ENCODE measurements at regions not wholly inside any gene's neighbourhood (a gene's known extent, or its start where the extent isn't known, plus 50 kb on each side); places are given as distances from the start of the nearest gene placed in this dataset.

DNA sequence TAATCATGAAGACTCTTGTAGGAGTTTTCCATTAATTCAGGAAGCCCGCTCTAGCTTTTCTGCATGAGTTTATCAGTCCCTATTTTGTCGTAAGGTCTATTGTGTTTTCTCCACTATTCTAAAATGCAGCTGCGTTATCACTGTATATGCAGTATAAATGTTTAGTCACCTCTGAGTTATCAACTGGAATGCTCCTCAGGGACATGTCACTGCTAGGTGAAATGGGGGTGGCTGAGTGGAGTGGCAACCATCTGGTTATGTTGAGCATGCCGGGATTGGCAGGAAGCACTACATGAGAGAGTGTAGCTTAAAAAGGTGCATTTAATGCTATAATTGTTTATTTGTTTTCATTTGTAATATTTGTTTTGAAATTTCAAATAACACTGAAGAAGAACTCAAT is 285.2 kb upstream of the ELAC2 start:
- Mint-ChIP-seq H3K4me1 (ENCODE audit: low read depth) (no peaks in the 10 kb centered on the region), H3K27me3 (ENCODE audit: low read depth) (no peaks in the 10 kb centered on the region), H3K9me3 (peaks cover 0 to 2% of the 10 kb centered on the region in 2 donors), H3K27ac (no peak overlapping the region), H3K36me3 (ENCODE audit: insufficient read depth in 2 of 2) (no peaks in the 10 kb centered on the region), H3K4me3 (no peak overlapping the region)
- DNase-seq (no peak), ATAC-seq (replicated peaks in 1 of 2) (no peak)

- no peaks in the 10 kb centered on the region for H3K36me3 Mint-ChIP-seq (ENCODE audit: insufficient read depth in 2 of 2)
- no peaks in the 10 kb centered on the region for H3K9me3 Mint-ChIP-seq
- no peak for ATAC-seq (replicated peaks in 1 of 2)
- H3K27me3 Mint-ChIP-seq (ENCODE audit: low read depth): no peaks in the 10 kb centered on the region
- no peak for DNase-seq
- no peaks in the 10 kb centered on the region for H3K4me1 Mint-ChIP-seq (ENCODE audit: low read depth)
- H3K27ac Mint-ChIP-seq: no peak overlapping the region
- H3K4me3 Mint-ChIP-seq: no peak overlapping the region
Measured at GRCh38 chr17:13302419-13302818, 284.6 kb upstream of the ELAC2 start.

GRCh38 chr17:13297183-13297582 is 279.4 kb upstream of the ELAC2 start:
- ATAC-seq (replicated peaks in 1 of 2) (no peak), DNase-seq (no peak)
- no peaks in the 10 kb centered on the region for H3K36me3 Mint-ChIP-seq (ENCODE audit: insufficient read depth in 2 of 2)
- no peak overlapping the region for H3K27ac Mint-ChIP-seq
- no peaks in the 10 kb centered on the region for H3K9me3 Mint-ChIP-seq
- H3K27me3 Mint-ChIP-seq (ENCODE audit: low read depth): no peaks in the 10 kb centered on the region
- H3K4me1 Mint-ChIP-seq (ENCODE audit: low read depth): no peaks in the 10 kb centered on the region
- H3K4me3 Mint-ChIP-seq: no peak overlapping the region

DNA sequence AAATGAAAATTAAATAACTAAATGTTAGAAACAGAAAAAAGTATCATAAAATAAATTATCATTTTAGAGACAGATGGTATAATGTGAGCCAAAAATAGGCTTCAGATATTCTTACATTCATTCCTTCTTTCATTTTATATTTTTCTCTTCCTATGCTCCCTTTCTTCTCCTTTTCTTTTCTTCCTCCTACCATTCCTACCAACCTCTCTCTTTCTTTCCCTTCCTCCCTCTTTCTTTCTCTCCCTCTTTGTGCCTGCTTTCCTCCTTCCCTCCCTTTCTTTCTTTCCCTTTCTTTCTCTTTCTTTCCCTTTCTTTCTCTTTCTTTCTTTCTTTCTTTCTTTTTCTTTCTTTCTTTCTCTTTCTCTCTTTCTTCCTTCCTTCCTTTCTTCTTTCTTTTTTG is 275.6 kb upstream of the ELAC2 start:
- DNase-seq: no peak
- no peak overlapping the region for H3K4me3 Mint-ChIP-seq
- H3K9me3 Mint-ChIP-seq: no peaks in the 10 kb centered on the region

DNA sequence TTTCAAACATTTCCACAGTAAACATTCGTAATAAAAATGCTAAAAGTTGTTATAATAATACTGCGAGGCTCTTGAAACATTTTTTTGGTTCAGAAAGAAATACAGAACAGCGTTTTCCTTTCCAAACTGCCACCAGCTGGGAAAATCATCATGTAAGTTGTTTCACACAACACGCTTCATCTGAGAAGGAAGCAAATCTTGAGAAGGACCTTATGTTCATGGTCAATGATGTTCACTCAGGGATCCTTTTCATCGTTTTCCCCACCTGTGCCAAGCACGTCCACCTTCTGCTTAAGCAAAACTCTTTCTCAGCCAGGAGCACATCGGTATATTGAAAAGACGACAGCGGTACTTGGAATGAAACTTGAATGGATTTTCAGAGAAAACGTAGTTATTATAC is 274.5 kb upstream of the ELAC2 start:
- Mint-ChIP-seq H3K36me3 (ENCODE audit: insufficient read depth in 2 of 2) (no peaks in the 10 kb centered on the region), H3K27ac (no peak overlapping the region), H3K4me3 (no peak overlapping the region), H3K27me3 (ENCODE audit: low read depth) (no peaks in the 10 kb centered on the region), H3K4me1 (ENCODE audit: low read depth) (no peaks in the 10 kb centered on the region), H3K9me3 (no peaks in the 10 kb centered on the region)
- ATAC-seq (replicated peaks in 1 of 2) (no peak), DNase-seq (no peak)

More for the DNA sequence above, 275.6 kb upstream of the ELAC2 start:
- no peak for ATAC-seq (replicated peaks in 1 of 2)
- H3K36me3 Mint-ChIP-seq (ENCODE audit: insufficient read depth in 2 of 2): no peaks in the 10 kb centered on the region
- no peaks in the 10 kb centered on the region for H3K27me3 Mint-ChIP-seq (ENCODE audit: low read depth)
- H3K4me1 Mint-ChIP-seq (ENCODE audit: low read depth): no peaks in the 10 kb centered on the region
- no peak overlapping the region for H3K27ac Mint-ChIP-seq

GRCh38 chr17:13288248-13288647 is 270.4 kb upstream of the ELAC2 start:
- DNase-seq: no peak
- H3K4me3 Mint-ChIP-seq: no peak overlapping the region
- ATAC-seq (replicated peaks in 1 of 2): no peak
- H3K4me1 Mint-ChIP-seq (ENCODE audit: low read depth): no peaks in the 10 kb centered on the region
- H3K27me3 Mint-ChIP-seq (ENCODE audit: low read depth): no peaks in the 10 kb centered on the region
- H3K9me3 Mint-ChIP-seq: no peaks in the 10 kb centered on the region
- H3K36me3 Mint-ChIP-seq (ENCODE audit: insufficient read depth in 2 of 2): no peaks in the 10 kb centered on the region
- no peak overlapping the region for H3K27ac Mint-ChIP-seq

DNA sequence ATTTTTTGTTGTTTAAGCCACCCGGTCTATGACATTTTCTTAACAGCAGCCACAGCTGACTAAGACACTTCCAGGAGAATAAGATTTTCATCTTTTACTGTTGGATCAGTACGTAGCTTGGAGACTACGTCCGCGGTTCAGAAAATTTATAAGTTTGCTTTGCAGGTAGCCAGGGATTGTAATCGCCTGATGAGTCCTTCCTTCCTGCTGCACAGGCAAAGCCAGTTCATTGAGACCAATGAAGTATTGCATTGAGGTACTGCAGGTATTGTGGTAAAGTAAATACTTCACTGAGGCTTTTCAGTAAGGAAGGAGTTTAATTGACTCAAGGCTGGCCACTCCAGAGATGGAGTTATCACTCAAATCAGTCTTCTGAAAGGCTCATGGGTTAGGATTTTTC is 269.4 kb upstream of the ELAC2 start:
- no peaks in the 10 kb centered on the region for H3K27me3 Mint-ChIP-seq (ENCODE audit: low read depth)

GRCh38 chr17:13283606-13284005 is 265.8 kb upstream of the ELAC2 start:
- no peak overlapping the region for H3K4me3 Mint-ChIP-seq
- ATAC-seq (replicated peaks in 1 of 2) (no peak), DNase-seq (no peak)
- H3K9me3 Mint-ChIP-seq: no peaks in the 10 kb centered on the region
- no peaks in the 10 kb centered on the region for H3K27me3 Mint-ChIP-seq (ENCODE audit: low read depth)
- H3K36me3 Mint-ChIP-seq (ENCODE audit: insufficient read depth in 2 of 2): no peaks in the 10 kb centered on the region
- H3K4me1 Mint-ChIP-seq (ENCODE audit: low read depth): no peaks in the 10 kb centered on the region
- no peak overlapping the region for H3K27ac Mint-ChIP-seq

More for the DNA sequence above, 269.4 kb upstream of the ELAC2 start:
- no peaks in the 10 kb centered on the region for H3K4me1 Mint-ChIP-seq (ENCODE audit: low read depth)
- no peak overlapping the region for H3K4me3 Mint-ChIP-seq
- no peak overlapping the region for H3K27ac Mint-ChIP-seq
- DNase-seq: no peak
- no peak for ATAC-seq (replicated peaks in 1 of 2)
- H3K9me3 Mint-ChIP-seq: no peaks in the 10 kb centered on the region
- H3K36me3 Mint-ChIP-seq (ENCODE audit: insufficient read depth in 2 of 2): no peaks in the 10 kb centered on the region

- DNase-seq: no peak
- Mint-ChIP-seq H3K9me3 (peaks cover 0 to 1% of the 10 kb centered on the region in 2 donors), H3K27ac (no peak overlapping the region), H3K27me3 (ENCODE audit: low read depth) (no peaks in the 10 kb centered on the region), H3K36me3 (ENCODE audit: insufficient read depth in 2 of 2) (no peaks in the 10 kb centered on the region), H3K4me3 (no peak overlapping the region), H3K4me1 (ENCODE audit: low read depth) (no peaks in the 10 kb centered on the region)
- ATAC-seq (replicated peaks in 1 of 2): no peak
Measured at GRCh38 chr17:13281626-13282025, 263.8 kb upstream of the ELAC2 start.

DNA sequence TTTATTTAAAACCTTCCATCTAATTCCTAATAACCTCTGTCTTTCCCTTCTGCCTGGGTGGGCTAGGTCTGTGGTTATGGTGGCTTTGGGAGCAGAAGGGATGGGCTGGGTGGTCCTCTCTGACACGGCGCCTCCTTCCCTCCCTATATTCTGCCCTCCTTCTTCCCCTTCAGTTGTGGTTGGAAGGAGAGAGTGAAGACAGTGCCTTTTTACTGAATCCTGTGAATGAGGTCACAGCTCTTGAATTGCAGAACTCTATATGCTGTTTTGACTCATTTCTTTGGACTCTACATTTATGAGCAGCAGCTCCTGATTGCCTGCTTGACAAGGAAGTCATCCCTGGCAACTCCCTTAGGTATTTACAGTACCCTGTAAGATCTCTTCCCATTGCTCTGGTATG is 256.0 kb upstream of the ELAC2 start:
- peaks cover 1% of the 10 kb centered on the region in 2 donors for H3K9me3 Mint-ChIP-seq
- H3K4me3 Mint-ChIP-seq: no peak overlapping the region
- no peak overlapping the region for H3K27ac Mint-ChIP-seq
- ATAC-seq (replicated peaks in 1 of 2) (no peak), DNase-seq (no peak)
- no peaks in the 10 kb centered on the region for H3K36me3 Mint-ChIP-seq (ENCODE audit: insufficient read depth in 2 of 2)
- H3K27me3 Mint-ChIP-seq (ENCODE audit: low read depth): no peaks in the 10 kb centered on the region
- no peaks in the 10 kb centered on the region for H3K4me1 Mint-ChIP-seq (ENCODE audit: low read depth)

GRCh38 chr17:13272296-13272695 is 254.5 kb upstream of the ELAC2 start:
- H3K9me3 Mint-ChIP-seq: peaks cover 0 to 1% of the 10 kb centered on the region in 2 donors
- H3K4me1 Mint-ChIP-seq (ENCODE audit: low read depth): no peaks in the 10 kb centered on the region
- DNase-seq: no peak
- no peak overlapping the region for H3K27ac Mint-ChIP-seq
- ATAC-seq (replicated peaks in 1 of 2): peak in 1 of 2 donors; percentile 53
- no peaks in the 10 kb centered on the region for H3K27me3 Mint-ChIP-seq (ENCODE audit: low read depth)
- no peaks in the 10 kb centered on the region for H3K36me3 Mint-ChIP-seq (ENCODE audit: insufficient read depth in 2 of 2)
- H3K4me3 Mint-ChIP-seq: no peak overlapping the region

DNA sequence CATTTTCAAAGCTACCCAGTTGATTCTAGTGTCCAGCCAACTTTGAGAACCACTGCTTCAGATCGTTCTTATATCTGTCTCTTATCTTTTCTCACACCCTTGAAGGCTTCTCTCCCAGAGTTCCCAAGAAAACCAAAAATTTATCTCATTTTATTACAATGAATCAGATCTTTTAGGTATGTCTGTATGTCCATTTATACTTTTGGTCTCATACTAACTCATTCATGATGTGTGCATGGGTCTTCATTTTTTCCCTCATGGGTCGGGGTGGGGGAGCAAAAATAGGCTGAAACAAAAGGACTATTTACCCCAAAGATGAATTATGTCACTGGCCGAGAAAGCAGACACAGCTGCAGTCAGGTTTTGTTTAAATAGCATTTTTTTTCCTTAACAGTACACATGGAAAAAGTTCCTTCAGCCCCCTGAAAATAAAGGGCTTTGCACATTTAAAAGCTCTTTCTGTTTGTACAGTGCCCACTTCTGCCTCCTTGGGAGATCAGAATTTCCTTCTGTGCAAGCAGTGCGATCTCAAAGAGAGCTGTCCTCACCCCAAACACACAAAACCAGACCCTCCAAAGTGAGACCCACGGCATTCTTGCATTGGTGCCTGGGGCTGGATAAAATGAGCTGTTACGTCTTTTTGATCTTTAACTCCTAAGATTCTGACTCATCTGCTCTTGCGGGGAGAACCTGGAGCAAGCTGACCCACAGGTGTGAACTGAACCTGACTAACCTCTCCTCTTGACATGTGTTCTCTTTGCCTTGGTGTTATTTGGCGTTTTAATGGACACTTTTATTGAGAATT is 251.2 kb upstream of the ELAC2 start:
- no peak overlapping the region for H3K27ac Mint-ChIP-seq
- peaks cover 0 to 1% of the 10 kb centered on the region in 2 donors for H3K9me3 Mint-ChIP-seq
- H3K36me3 Mint-ChIP-seq (ENCODE audit: insufficient read depth in 2 of 2): no peaks in the 10 kb centered on the region
- no peaks in the 10 kb centered on the region for H3K4me1 Mint-ChIP-seq (ENCODE audit: low read depth)
- peaks cover 8% of the 10 kb centered on the region for H3K27me3 Mint-ChIP-seq (ENCODE audit: low read depth)
- ATAC-seq (replicated peaks in 1 of 2): no peak
- no peak overlapping the region for H3K4me3 Mint-ChIP-seq
- no peak for DNase-seq

DNA sequence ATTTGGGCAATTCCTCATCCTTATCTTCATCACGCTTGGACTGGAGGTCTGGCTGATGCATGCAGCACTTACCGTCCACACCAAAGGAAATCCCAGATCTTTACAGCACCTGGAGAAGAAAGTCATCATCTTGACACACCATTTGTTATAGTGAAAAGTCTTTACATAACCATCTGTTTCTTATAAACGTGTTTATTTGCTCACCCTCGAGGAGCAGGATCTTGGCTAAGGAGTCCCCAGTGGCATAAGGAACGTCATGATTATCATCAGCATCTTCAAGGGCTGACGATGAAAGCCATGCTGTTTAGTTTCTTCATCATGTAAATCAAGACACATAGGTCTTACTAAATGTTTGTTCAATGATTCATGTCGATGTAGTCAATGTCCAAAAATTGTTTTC is 248.8 kb upstream of the ELAC2 start:
- Mint-ChIP-seq H3K9me3 (no peaks in the 10 kb centered on the region), H3K36me3 (ENCODE audit: insufficient read depth in 2 of 2) (no peaks in the 10 kb centered on the region), H3K4me3 (no peak overlapping the region), H3K27me3 (ENCODE audit: low read depth) (peaks cover 8% of the 10 kb centered on the region), H3K4me1 (ENCODE audit: low read depth) (no peaks in the 10 kb centered on the region), H3K27ac (no peak overlapping the region)
- ATAC-seq (replicated peaks in 1 of 2): no peak
- DNase-seq: no peak

- Mint-ChIP-seq H3K27ac (no peak overlapping the region), H3K27me3 (ENCODE audit: low read depth) (peaks cover 8% of the 10 kb centered on the region)
- ATAC-seq (replicated peaks in 1 of 2): no peak
Measured at GRCh38 chr17:13265311-13265710, 247.5 kb upstream of the ELAC2 start.

More at GRCh38 chr17:13265311-13265710, 247.5 kb upstream of the ELAC2 start:
- no peak for DNase-seq
- no peaks in the 10 kb centered on the region for H3K4me1 Mint-ChIP-seq (ENCODE audit: low read depth)
- H3K9me3 Mint-ChIP-seq: peaks cover 0 to 2% of the 10 kb centered on the region in 2 donors
- H3K36me3 Mint-ChIP-seq (ENCODE audit: insufficient read depth in 2 of 2): no peaks in the 10 kb centered on the region
- H3K4me3 Mint-ChIP-seq: no peak overlapping the region

All from activated T-cell treated with anti-CD3 and anti-CD28 coated beads, Interleukin-2, amount 50 U/mL, for 72 hours (primary cell).